C4-2B (cell line): ENCODE measurements at regions not wholly inside any gene's neighbourhood (a gene's known extent, or its start where the extent isn't known, plus 50 kb on each side); places are given as distances from the start of the nearest gene placed in this dataset.

ENCODE experiments used
- H3K27ac ChIP-seq: fragments of 450-650 bp; 2 replicates; pipeline ENCODE4 v1.5.1; 2017
- CTCF ChIP-seq: fragments of 450-650 bp; conservative IDR thresholded peaks from 2 replicates; pipeline ENCODE4 v1.5.1; 2017; ENCODE audit warnings: mild to moderate bottlenecking
- ZFX ChIP-seq: fragments of 450-650 bp; IDR thresholded peaks from 2 replicates; pipeline ENCODE4 v1.6.1; 2017

- no peak overlapping the region for H3K27ac ChIP-seq
- TF ChIP-seq ZFX (no peak), CTCF (no peak)
Observed at GRCh38 chr16:54488729-54489128, 202.1 kb upstream of the IRX3 start.

- TF ChIP-seq CTCF (no peak), ZFX (no peak)
- no peak overlapping the region for H3K27ac ChIP-seq
Observed at GRCh38 chr16:54487933-54488332, 201.3 kb upstream of the IRX3 start.

- TF ChIP-seq ZFX: no peak
- no peak for TF ChIP-seq CTCF
- H3K27ac ChIP-seq: peak overlapping the region; percentile 8; the same call in 1 of the 2 replicates
Observed at GRCh38 chr16:54484700-54485099, 198.1 kb upstream of the IRX3 start.

- no peak for TF ChIP-seq CTCF
- TF ChIP-seq ZFX: no peak
Observed at GRCh38 chr16:54482892-54483574, 196.4 kb upstream of the IRX3 start.

GRCh38 chr16:54480429-54480828, 193.8 kb upstream of the IRX3 start:
- TF ChIP-seq ZFX (no peak), CTCF (no peak)
- H3K27ac ChIP-seq: no peak overlapping the region

More at GRCh38 chr16:54482892-54483574, 196.4 kb upstream of the IRX3 start:
- H3K27ac ChIP-seq: no peak overlapping the region

- TF ChIP-seq CTCF: no peak
- TF ChIP-seq ZFX: no peak
- no peak overlapping the region for H3K27ac ChIP-seq
Observed at GRCh38 chr16:54479546-54479945, 193.0 kb upstream of the IRX3 start.

GRCh38 chr16:54477714-54478113, 191.1 kb upstream of the IRX3 start:
- TF ChIP-seq ZFX (no peak), CTCF (no peak)
- H3K27ac ChIP-seq: no peak overlapping the region
